GM12878 (cell line): ENCODE measurements at regions not wholly inside any gene's neighbourhood (a gene's known extent, or its start where the extent isn't known, plus 50 kb on each side); places are given as distances from the start of the nearest gene placed in this dataset.
"Not testable (repeated sequence)": the region's sequence is repeated elsewhere in the genome, so short reads cannot be mapped to it uniquely, and the experiment has no call there.

Source experiments
- EP300 ChIP-seq, 2 experiments: fragments of 150-350 bp in 1 of 2; IDR thresholded peaks; 2 replicates each; pipeline ENCODE4 v1.6.1; 2011 to 2012; ENCODE audit warnings: low read depth in 2 of 2, low read length in 2 of 2, borderline replicate concordance in 1 of 2, improper control_type of control experiment in 1 of 2, inconsistent platforms in 1 of 2; ENCODE audit not compliant: control insufficient read depth in 1 of 2
- POLR2A ChIP-seq: IDR thresholded peaks from 2 replicates; pipeline ENCODE4 v1.6.1; 2011; ENCODE audit warnings: low read depth, mild to moderate bottlenecking, low read length
- RAD51 ChIP-seq: fragments of 450-650 bp; IDR thresholded peaks from 2 replicates; pipeline ENCODE4 v1.6.1; 2016; ENCODE audit warnings: moderate library complexity, mild to moderate bottlenecking, inconsistent platforms
- RCOR1 ChIP-seq: conservative IDR thresholded peaks from 2 replicates; pipeline ENCODE4 v1.6.1; 2012; ENCODE audit warnings: low read depth, low read length, improper control_type of control experiment
- TF ChIP-seq, protein P1 (sequence below): IDR thresholded peaks from 2 replicates; pipeline ENCODE4 v1.6.1; 2012; ENCODE audit warnings: low read depth, low read length, improper control_type of control experiment

DNA sequence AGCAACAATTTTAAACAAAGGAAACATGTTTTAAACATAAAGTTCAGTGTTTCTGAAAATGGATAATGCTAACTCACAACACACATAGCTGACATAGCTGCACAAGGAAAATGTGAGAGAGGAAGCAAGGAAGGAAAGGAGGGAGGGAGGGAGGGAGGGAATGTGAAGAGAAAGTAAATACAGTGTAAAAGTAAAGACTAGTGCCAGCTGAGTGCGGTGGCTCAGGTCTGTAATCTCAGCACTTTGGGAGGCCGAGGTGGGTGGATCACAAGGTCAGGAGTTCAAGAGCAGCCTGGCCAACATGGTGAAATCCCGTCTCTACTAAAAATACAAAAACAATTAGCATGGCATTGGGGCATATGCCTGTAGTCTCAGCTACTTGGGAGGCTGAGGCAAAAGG, 373.7 kb upstream of the CXADR start:
- not testable (repeated sequence) for TF ChIP-seq RCOR1; POLR2A; RAD51; EP300 (IDR thresholded peaks at IDR 0.05; ENCODE audit: borderline replicate concordance in 1 of 2, control insufficient read depth in 1 of 2, low read depth in 2 of 2, low read length in 2 of 2)
- TF ChIP-seq, protein P1, sequence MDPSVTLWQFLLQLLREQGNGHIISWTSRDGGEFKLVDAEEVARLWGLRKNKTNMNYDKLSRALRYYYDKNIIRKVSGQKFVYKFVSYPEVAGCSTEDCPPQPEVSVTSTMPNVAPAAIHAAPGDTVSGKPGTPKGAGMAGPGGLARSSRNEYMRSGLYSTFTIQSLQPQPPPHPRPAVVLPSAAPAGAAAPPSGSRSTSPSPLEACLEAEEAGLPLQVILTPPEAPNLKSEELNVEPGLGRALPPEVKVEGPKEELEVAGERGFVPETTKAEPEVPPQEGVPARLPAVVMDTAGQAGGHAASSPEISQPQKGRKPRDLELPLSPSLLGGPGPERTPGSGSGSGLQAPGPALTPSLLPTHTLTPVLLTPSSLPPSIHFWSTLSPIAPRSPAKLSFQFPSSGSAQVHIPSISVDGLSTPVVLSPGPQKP, result not testable (repeated sequence)
